OCI-LY3 (cell line): ENCODE measurements at regions not wholly inside any gene's neighbourhood (a gene's known extent, or its start where the extent isn't known, plus 50 kb on each side); places are given as distances from the start of the nearest gene placed in this dataset.

Experiments used
- CTCF ChIP-seq: fragments of 200-600, 300-600 bp; sonication (generic); IDR thresholded peaks from 2 replicates; pipeline ENCODE4 v1.5.1; 2014; ENCODE audit warnings: antibody characterized with exemption, low read length, low read depth
- EZH2phosphoT487 ChIP-seq: fragments of 200-600 bp; shearing (Covaris generic); IDR thresholded peaks from 2 replicates; pipeline ENCODE4 v1.6.1; 2018; ENCODE audit warnings: antibody characterized with exemption, mixed run types, low read depth

- TF ChIP-seq CTCF (no peak), EZH2phosphoT487 (no peak)
These were observed 307.1 kb upstream of the ID2 start for GRCh38 chr2:8374782-8375181.
